Colonic mucosa (tissue), 4 donors: ENCODE measurements at regions not wholly inside any gene's neighbourhood (a gene's known extent, or its start where the extent isn't known, plus 50 kb on each side); places are given as distances from the start of the nearest gene placed in this dataset.
A peak's percentile ranks its signal among the peaks of the same experiment; 100 is the strongest.

Source experiments
- DNase-seq: peaks from one replicate; pipeline ENCODE4 v3.0.0-alpha.2; 2020
- H3K27ac ChIP-seq: fragments of 200-600 bp; one replicate; pipeline ENCODE4 v1.8.0; 2021
- H3K27me3 ChIP-seq: fragments of 200-600 bp; one replicate; pipeline ENCODE4 v1.8.0; 2021
- H3K36me3 ChIP-seq: fragments of 200-600 bp; one replicate; pipeline ENCODE4 v1.8.0; 2021
- H3K4me1 ChIP-seq: fragments of 200-600 bp; one replicate; pipeline ENCODE4 v1.8.0; 2021; ENCODE audit warnings: mild to moderate bottlenecking
- H3K4me3 ChIP-seq: fragments of 200-600 bp; one replicate; pipeline ENCODE4 v1.8.0; 2021
- H3K9ac ChIP-seq, 2 donors: one replicate each; pipeline ENCODE4 v1.7.0; 2013; ENCODE audit warnings: control low read depth in 2 of 2, low read depth in 2 of 2, low read length in 2 of 2
- H3K9me3 ChIP-seq: fragments of 200-600 bp; one replicate; pipeline ENCODE4 v1.8.0; 2021
- CTCF ChIP-seq: fragments of 200-600 bp; IDR thresholded peaks from one replicate; pipeline ENCODE4 v1.8.0; 2022; ENCODE audit warnings: antibody characterized with exemption, mild to moderate bottlenecking
- intact Hi-C: fragments of 100-400 bp; cut with DNase I; formaldehyde crosslinking; loops from one replicate; pipeline ENCODE4 v1.14.1; 2022
- donor health status: healthy.
- donor health status: DM: no; HTN: no; CAD: no.
- donor health status: DM: no; HTN: no; CAD: no.

- Histone ChIP-seq H3K36me3 (no peaks in the 10 kb centered on the region), H3K9me3 (no peaks in the 10 kb centered on the region), H3K27me3 (no peaks in the 10 kb centered on the region), H3K4me3 (no peak overlapping the region), H3K9ac (peak overlapping the region in 1 of 2 donors; percentile 56), H3K27ac (peak overlapping the region; percentile 72), H3K4me1 (peaks cover 8% of the 10 kb centered on the region)
- intact Hi-C loops, result no loop called here
- DNase-seq, result peak; percentile 71
- TF ChIP-seq CTCF, result no peak
Observed at GRCh38 chr5:68419637-68420452, 204.3 kb downstream of the PIK3R1 start.

- peak overlapping the region; percentile 72 for H3K27ac ChIP-seq
- H3K4me3 ChIP-seq, result no peak overlapping the region
- DNase-seq, result peak; percentile 54
- no peak overlapping the region for H3K9ac ChIP-seq
- H3K36me3 ChIP-seq, result no peaks in the 10 kb centered on the region
- H3K9me3 ChIP-seq, result no peaks in the 10 kb centered on the region
- H3K27me3 ChIP-seq, result no peaks in the 10 kb centered on the region
- intact Hi-C loops, result no loop called here
- peaks cover 10% of the 10 kb centered on the region for H3K4me1 ChIP-seq
- no peak for TF ChIP-seq CTCF
Observed at GRCh38 chr5:68420476-68421344, 205.2 kb downstream of the PIK3R1 start.

- Histone ChIP-seq H3K27me3 (no peaks in the 10 kb centered on the region), H3K9me3 (no peaks in the 10 kb centered on the region), H3K36me3 (no peaks in the 10 kb centered on the region), H3K9ac (no peak overlapping the region), H3K4me3 (no peak overlapping the region), H3K27ac (no peak overlapping the region), H3K4me1 (peaks cover 10% of the 10 kb centered on the region)
- TF ChIP-seq CTCF, result no peak
- DNase-seq, result no peak
- intact Hi-C loops, result no loop called here
Observed at GRCh38 chr5:68421485-68422220, 206.1 kb downstream of the PIK3R1 start.

- Histone ChIP-seq H3K9ac (no peak overlapping the region), H3K36me3 (no peaks in the 10 kb centered on the region), H3K4me3 (no peak overlapping the region), H3K9me3 (no peaks in the 10 kb centered on the region), H3K4me1 (peaks cover 10% of the 10 kb centered on the region), H3K27ac (no peak overlapping the region), H3K27me3 (no peaks in the 10 kb centered on the region)
- peak; percentile 38 for DNase-seq
- no peak for TF ChIP-seq CTCF
- intact Hi-C loops, result no loop called here
Observed at GRCh38 chr5:68423154-68423811, 207.7 kb downstream of the PIK3R1 start.
